ENCODE measurements at regions not wholly inside any gene's neighbourhood (a gene's known extent, or its start where the extent isn't known, plus 50 kb on each side); places are given as distances from the start of the nearest gene placed in this dataset.

- peaks cover 16% of the 10 kb centered on the region for H3K27me3 Mint-ChIP-seq
- H3K36me3 Mint-ChIP-seq (ENCODE audit: low read depth): no peaks in the 10 kb centered on the region
- H3K4me3 Mint-ChIP-seq: no peak overlapping the region
- H3K9me3 Mint-ChIP-seq: no peaks in the 10 kb centered on the region
- no peak for DNase-seq
- H3K27ac Mint-ChIP-seq: no peak overlapping the region
- no peaks in the 10 kb centered on the region for H3K4me1 Mint-ChIP-seq (ENCODE audit: low read depth)
Observed at GRCh38 chr1:14545422-14546025, 53.0 kb upstream of the KAZN start.

- no peaks in the 10 kb centered on the region for H3K4me1 Mint-ChIP-seq (ENCODE audit: low read depth)
- no peak for DNase-seq
- no peaks in the 10 kb centered on the region for H3K9me3 Mint-ChIP-seq
- peaks cover 13% of the 10 kb centered on the region for H3K27me3 Mint-ChIP-seq
- H3K4me3 Mint-ChIP-seq: no peak overlapping the region
- H3K27ac Mint-ChIP-seq: no peak overlapping the region
- H3K36me3 Mint-ChIP-seq (ENCODE audit: low read depth): no peaks in the 10 kb centered on the region
Observed at GRCh38 chr1:14546416-14546815, 52.1 kb upstream of the KAZN start.
